Gastrocnemius medialis (tissue), 4 donors: ENCODE measurements at regions not wholly inside any gene's neighbourhood (a gene's known extent, or its start where the extent isn't known, plus 50 kb on each side); places are given as distances from the start of the nearest gene placed in this dataset.

Experiments
- ATAC-seq, 2 donors: fragments of 150-250 bp; one replicate each; pipeline ENCODE4 v1.9.1; 2016
- DNase-seq, 2 donors: peaks; one replicate each; pipeline ENCODE4 v3.0.0-alpha.2; 2019
- H3K27ac ChIP-seq, 4 donors: fragments of 200-600 bp; sonication (generic); 1 replicate in 1 of 4; 2 replicates in 3 of 4; pipeline ENCODE4 v1.5.1; 2016 to 2018; ENCODE audit warnings: mild to moderate bottlenecking in 2 of 4, moderate library complexity in 1 of 4
- H3K27me3 ChIP-seq, 3 donors: fragments of 200-600 bp; sonication (generic) in 2 of 3; 1 replicate in 1 of 3; 2 replicates in 2 of 3; pipeline versions ENCODE4 v1.5.1 to v1.6.0; 2016 to 2019; ENCODE audit warnings: mild to moderate bottlenecking in 1 of 3, moderate library complexity in 1 of 3
- H3K36me3 ChIP-seq, 2 donors: fragments of 200-600 bp; sonication (generic) in 1 of 2; one replicate each; pipeline ENCODE4 v1.5.1; 2017 to 2018
- H3K4me1 ChIP-seq, 2 donors: fragments of 200-600 bp; sonication (generic) in 1 of 2; one replicate each; pipeline ENCODE4 v1.5.1; 2016 to 2017; ENCODE audit warnings: mild to moderate bottlenecking in 2 of 2
- H3K4me3 ChIP-seq, 4 donors: fragments of 200-600 bp; sonication (generic) in 3 of 4; 1 replicate in 1 of 4; 2 replicates in 3 of 4; pipeline ENCODE4 v1.5.1; 2016 to 2019; ENCODE audit warnings: mild to moderate bottlenecking in 2 of 4
- H3K9me3 ChIP-seq, 3 donors: fragments of 200-600 bp; sonication (generic) in 2 of 3; 1 replicate in 1 of 3; 2 replicates in 2 of 3; pipeline ENCODE4 v1.5.1; 2016 to 2019
- CTCF ChIP-seq, 5 experiments: fragments of 450-650 bp in 3 of 5; fragments of 200-600 bp in 2 of 5; sonication (generic) in 2 of 5; IDR thresholded peaks in 4 of 5; conservative IDR thresholded peaks in 1 of 5; 1 replicate in 4 of 5; 2 replicates in 1 of 5; pipeline ENCODE4 v1.5.1; 2016 to 2019; ENCODE audit warnings: antibody characterized with exemption in 5 of 5, mild to moderate bottlenecking in 3 of 5, moderate library complexity in 3 of 5
- POLR2A ChIP-seq, 2 donors: fragments of 450-650 bp; IDR thresholded peaks; one replicate each; pipeline ENCODE4 v1.6.1; 2017; ENCODE audit warnings: antibody characterized with exemption in 2 of 2, mild to moderate bottlenecking in 2 of 2, moderate library complexity in 2 of 2
- in situ Hi-C, 4 donors: fragments of 200-750 bp; cut with MboI; loops; one replicate each; pipeline versions ENCODE4 v1.15.0 to v1.8.0; 2017; ENCODE audit warnings: low sequenced_read_pairs in 4 of 4
- intact Hi-C: fragments of 100-400 bp; cut with DNase I; formaldehyde crosslinking; loops from one replicate; pipeline ENCODE4 v1.15.1; 2023; ENCODE audit warnings: low total_unique reads

GRCh38 chr2:160783474-160783873 is 289.9 kb upstream of the RBMS1 start:
- H3K27ac ChIP-seq = no peak overlapping the region
- ATAC-seq (no peak), DNase-seq (no peak)
- intact Hi-C loops = no loop called here
- in situ Hi-C loops = no loop called here
- no peaks in the 10 kb centered on the region for H3K27me3 ChIP-seq
- no peaks in the 10 kb centered on the region for H3K9me3 ChIP-seq
- no peak overlapping the region for H3K4me3 ChIP-seq
- no peaks in the 10 kb centered on the region for H3K36me3 ChIP-seq
- no peak for TF ChIP-seq POLR2A (IDR thresholded peaks at IDR 0.05)
- TF ChIP-seq CTCF (IDR thresholded peaks at IDR 0.05 in 4 of 5, conservative IDR thresholded peaks at IDR 0.05 in 1 of 5) = no peak
- H3K4me1 ChIP-seq = no peaks in the 10 kb centered on the region

- TF ChIP-seq CTCF (IDR thresholded peaks at IDR 0.05 in 4 of 5, conservative IDR thresholded peaks at IDR 0.05 in 1 of 5) (no peak), POLR2A (IDR thresholded peaks at IDR 0.05) (no peak)
- ATAC-seq = no peak
- Histone ChIP-seq H3K36me3 (no peaks in the 10 kb centered on the region), H3K9me3 (no peaks in the 10 kb centered on the region), H3K27me3 (no peaks in the 10 kb centered on the region), H3K27ac (no peak overlapping the region), H3K4me1 (no peaks in the 10 kb centered on the region), H3K4me3 (no peak overlapping the region)
- intact Hi-C loops (no loop called here), in situ Hi-C loops (no loop called here)
- no peak for DNase-seq
Measured at GRCh38 chr2:160784034-160784433, 290.4 kb upstream of the RBMS1 start.

- DNase-seq = no peak
- in situ Hi-C loops = no loop called here
Measured at GRCh38 chr2:160790738-160791137, 297.1 kb upstream of the RBMS1 start.

GRCh38 chr2:160791884-160792283 is 298.3 kb upstream of the RBMS1 start:
- Histone ChIP-seq H3K27ac (no peak overlapping the region), H3K27me3 (no peaks in the 10 kb centered on the region), H3K4me1 (no peaks in the 10 kb centered on the region), H3K4me3 (no peak overlapping the region), H3K36me3 (no peaks in the 10 kb centered on the region), H3K9me3 (no peaks in the 10 kb centered on the region)
- intact Hi-C loops = no loop called here
- DNase-seq (no peak), ATAC-seq (no peak)
- TF ChIP-seq POLR2A (IDR thresholded peaks at IDR 0.05) (no peak), CTCF (IDR thresholded peaks at IDR 0.05 in 4 of 5, conservative IDR thresholded peaks at IDR 0.05 in 1 of 5) (no peak)
- in situ Hi-C loops = no loop called here

More at GRCh38 chr2:160790738-160791137, 297.1 kb upstream of the RBMS1 start:
- H3K36me3 ChIP-seq = no peaks in the 10 kb centered on the region
- H3K4me1 ChIP-seq = no peaks in the 10 kb centered on the region
- H3K4me3 ChIP-seq = no peak overlapping the region
- TF ChIP-seq POLR2A (IDR thresholded peaks at IDR 0.05) (no peak), CTCF (IDR thresholded peaks at IDR 0.05 in 4 of 5, conservative IDR thresholded peaks at IDR 0.05 in 1 of 5) (no peak)
- no peak overlapping the region for H3K27ac ChIP-seq
- intact Hi-C loops = no loop called here
- H3K27me3 ChIP-seq = no peaks in the 10 kb centered on the region
- ATAC-seq = no peak
- H3K9me3 ChIP-seq = no peaks in the 10 kb centered on the region

GRCh38 chr2:160792837-160793236 is 299.2 kb upstream of the RBMS1 start:
- Histone ChIP-seq H3K27ac (no peak overlapping the region), H3K36me3 (no peaks in the 10 kb centered on the region), H3K9me3 (no peaks in the 10 kb centered on the region), H3K4me1 (no peaks in the 10 kb centered on the region), H3K27me3 (no peaks in the 10 kb centered on the region), H3K4me3 (no peak overlapping the region)
- in situ Hi-C loops = no loop called here
- intact Hi-C loops = no loop called here
- ATAC-seq (no peak), DNase-seq (no peak)
- no peak for TF ChIP-seq CTCF (IDR thresholded peaks at IDR 0.05 in 4 of 5, conservative IDR thresholded peaks at IDR 0.05 in 1 of 5)
- TF ChIP-seq POLR2A (IDR thresholded peaks at IDR 0.05) = no peak
